Inferior parietal cortex (tissue), 1 donor: ENCODE measurements at regions not wholly inside any gene's neighbourhood (a gene's known extent, or its start where the extent isn't known, plus 50 kb on each side); places are given as distances from the start of the nearest gene placed in this dataset.
A peak's percentile ranks its signal among the peaks of the same experiment; 100 is the strongest.

Experiments
- DNase-seq: peaks from one replicate; pipeline ENCODE4 v3.0.0-alpha.2; 2016; ENCODE audit errors: extremely low spot score

DNA sequence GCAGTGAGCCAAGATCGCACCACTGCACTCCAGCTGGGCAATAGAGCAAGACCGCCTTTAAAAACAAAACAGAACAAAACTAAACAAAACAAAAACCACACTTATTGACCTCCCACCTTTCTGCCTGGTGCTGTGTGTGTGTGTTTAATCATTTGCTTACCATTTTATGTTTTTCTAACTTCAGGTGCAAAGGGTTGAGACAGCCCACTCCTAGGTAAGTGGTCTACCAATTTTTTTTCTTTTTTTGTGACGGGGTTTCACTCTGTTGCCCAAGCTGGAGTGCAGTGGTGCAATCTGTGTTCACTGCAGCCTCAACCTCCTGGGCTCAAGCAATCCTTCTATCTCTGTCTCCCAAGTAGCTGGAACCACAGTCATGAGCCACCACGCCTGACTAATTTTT, 65.8 kb downstream of the SALL1 start:
- no peak for DNase-seq

DNA sequence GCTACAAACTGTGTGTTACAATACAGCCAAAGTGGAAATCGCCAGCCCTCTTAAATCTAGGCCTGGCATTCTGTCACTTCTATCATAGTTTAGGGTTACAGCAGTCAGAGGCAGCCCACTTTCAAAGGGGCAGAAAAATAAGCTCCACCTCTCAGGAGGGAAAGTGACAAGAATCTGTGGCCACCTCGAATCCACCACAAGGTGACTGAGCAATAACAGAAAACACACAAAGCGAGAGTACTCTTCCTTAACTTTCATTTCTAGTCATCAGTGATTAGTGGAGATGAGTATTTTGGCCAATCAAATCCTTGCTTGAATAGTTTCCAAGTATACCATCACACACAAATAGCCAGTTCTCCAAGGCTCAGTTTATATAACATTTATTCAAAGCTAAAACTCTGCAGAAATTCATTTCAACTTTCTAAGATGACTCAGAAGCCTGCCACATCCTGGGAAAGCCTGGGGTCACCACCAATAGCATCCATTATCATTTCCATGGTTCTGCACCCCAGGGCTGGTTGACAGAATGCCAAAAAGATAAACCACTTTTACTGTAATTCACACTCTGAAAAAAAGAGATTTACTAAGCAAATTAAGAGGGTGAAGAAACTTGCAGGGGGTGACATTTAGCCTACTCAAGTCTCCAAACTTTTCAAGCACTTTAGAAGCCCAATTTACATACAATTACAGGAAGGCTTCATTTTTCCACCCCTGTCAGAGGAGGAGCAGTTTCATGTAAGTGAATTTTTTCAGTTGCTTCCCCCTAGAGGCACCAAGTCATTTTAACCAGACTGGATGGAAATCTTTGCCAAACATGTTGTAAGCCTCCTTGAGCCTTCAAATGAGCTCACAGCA, 66.8 kb downstream of the SALL1 start:
- no peak for DNase-seq

DNA sequence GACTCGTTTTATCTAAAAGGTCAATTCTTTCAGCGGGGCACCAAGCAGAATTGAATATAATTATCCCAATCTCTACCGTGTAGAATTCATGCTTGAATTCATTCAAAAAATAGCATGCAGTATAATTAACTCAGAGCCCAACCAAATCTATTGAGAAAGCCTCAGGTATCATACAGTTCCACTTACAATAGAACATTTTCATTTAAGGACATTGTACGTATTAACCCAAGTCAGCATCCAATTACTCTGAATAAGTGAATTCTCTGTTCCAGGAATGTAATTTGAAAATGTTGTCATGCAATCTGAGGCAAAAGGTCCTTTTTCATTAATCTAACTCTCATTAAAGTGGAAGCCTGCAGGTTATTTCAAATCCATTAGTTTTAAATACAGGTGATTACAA, 78.5 kb downstream of the SALL1 start:
- DNase-seq: no peak

DNA sequence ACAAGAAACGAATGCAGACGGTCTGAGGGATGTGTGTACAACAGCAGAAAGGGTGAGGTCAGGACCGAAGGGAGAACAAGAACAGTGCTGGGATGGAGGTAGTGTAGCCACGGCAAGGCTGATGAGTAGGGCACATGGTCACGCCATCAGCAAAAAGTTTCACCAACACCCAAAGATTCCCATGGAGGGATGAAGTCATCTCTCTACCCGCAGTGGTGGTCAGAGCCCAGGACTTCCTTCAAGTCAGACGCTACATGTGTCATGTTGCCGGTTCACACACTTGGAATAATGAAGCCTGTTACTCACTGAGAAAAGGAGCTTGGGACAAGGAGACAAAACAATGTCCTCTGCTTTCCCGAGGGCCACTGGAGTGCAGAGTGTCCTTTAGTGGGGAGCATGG, 79.7 kb downstream of the SALL1 start:
- no peak for DNase-seq

DNA sequence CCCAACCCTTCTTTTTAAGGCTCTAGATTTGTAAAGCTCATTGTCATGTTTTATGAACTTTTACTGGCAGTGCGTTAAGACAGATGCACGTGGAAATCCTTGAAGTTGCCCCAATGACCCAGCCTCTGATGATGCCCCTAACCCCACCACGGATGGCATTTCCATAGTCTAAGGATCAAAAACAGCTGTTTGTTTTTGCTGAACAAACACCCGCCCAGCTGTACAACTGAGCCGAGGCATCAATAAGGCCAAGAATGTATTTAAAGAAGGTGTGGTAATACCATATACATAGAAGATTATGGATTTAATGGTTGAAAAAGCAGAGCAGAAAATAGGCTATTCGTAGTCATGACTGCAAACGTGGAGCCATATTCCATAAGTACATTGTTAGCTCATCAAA, 83.7 kb downstream of the SALL1 start:
- no peak for DNase-seq

DNA sequence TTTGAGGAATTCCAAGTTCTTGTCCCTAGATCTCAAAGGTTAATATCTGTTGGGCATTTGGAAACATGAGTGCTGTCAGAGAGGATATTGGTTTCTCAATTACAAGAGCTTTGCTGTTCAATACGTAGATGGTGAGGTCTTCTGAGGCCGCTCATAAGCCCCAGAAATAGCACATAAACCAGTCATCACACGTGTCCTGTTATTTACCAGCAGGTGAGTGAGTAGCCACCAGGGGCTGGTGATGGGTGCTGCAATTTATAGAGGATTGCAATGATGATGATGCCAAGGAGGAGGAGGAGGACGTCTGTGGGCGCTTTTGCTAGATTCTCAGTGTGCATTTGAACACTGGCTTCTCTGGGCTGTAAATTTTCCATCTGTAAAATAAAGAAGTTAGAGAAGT, 89.0 kb downstream of the SALL1 start:
- DNase-seq: no peak

DNA sequence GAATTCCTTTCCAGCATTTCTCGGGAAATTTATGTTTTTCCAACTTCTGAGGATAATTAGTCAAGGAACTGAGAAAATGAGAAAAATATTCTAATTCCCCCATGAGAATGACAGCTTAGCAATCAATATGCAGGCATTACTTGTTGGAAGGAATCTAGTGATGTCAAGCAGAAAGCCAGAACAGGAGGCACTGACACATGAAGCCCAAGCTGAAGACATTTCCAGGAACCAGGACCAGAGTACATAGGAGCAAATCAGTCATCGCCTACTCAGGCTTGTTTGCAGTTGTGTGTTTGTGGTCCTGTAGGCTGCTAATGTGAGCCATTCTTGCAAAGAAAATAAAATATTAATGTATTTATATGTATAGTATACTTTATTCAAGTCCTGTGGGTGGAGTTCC, 89.7 kb downstream of the SALL1 start:
- DNase-seq: no peak

DNA sequence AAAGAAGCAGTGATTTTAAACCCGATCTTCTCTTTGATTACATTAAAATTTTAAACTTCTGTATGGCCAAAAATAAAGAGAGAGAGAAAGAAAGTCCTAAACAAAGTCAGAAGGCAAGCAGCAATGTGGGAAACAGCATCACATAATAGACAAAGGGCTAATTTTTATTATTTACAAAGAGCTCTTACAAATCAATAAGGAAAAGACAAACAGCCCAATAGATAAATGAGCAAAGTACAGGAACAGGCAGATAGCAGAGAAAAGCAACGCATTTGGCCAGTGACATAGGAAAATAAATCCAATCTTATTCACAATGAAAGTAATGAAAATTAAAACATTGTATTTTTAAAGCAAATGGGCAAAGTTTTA, 93.1 kb downstream of the SALL1 start:
- DNase-seq: peak; percentile 35

DNA sequence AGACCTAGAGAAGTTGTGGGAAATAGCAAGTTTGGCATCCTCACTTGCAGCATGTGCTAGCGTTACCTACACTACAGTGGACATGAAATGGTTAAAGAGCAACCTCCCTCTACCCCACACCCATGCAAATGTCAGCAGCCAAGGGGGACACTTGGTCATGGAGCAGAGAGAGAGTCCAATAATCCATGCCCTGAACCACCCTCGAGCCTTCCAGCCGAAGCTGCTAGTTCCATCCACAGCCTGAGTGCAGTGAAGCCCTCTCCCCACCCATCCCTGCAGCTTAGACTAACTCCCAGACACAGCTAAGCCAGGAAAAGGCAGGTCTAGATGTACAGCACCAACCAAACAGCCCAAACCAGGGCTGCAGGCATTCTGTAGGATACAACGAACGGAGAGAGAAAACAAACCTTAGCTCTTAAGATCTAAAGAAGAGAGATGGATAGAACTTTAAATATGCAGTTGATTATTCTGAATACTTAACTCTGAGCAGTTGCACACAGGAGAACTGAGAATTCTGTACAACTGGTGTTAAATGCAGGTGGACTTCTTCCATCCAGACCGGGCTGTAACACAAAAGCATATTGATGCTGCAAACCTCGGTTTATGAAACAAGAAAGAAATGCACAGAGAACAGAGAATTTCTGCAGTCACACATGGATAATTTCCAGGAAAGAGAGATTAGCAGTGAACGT, 93.8 kb downstream of the SALL1 start:
- peak; percentile 35 for DNase-seq

DNA sequence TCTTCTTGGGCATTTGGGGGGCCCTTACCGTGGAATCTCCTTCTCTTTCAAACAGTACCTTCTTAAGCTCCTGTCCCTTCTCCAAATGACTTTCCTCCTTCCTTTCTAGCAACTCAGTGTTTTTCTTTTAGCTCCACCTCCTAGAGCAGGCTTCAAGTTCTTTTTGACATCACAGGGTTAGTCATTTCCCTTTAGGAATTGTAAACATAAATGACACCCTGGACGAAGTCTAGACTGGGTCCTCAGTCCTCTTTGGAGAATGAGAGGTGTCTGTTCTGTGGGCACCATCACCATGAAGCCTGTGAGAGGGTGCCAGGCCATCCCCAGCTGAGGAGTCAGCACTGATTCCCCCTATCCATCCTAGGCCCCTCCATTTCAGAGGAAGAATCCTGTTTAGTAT, 94.7 kb downstream of the SALL1 start:
- no peak for DNase-seq

DNA sequence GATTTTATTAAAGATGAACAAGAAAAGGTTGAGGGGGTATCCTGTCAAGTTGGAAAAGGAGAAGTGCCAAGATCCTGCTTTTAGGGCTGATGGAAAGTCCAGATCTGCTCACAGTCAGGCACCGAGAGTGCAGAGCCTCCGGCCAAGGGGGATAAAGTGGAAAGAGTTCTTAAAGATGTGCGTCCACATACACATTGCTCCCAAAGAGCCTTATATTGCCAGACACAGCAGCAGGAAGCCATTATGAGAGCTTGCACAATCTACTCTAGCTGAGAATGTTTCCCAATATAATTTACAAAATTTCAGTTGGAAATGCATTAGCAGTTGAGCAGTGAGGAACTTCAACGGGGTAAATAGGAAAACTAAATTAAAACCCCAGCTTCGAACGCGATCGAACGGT, 95.6 kb downstream of the SALL1 start:
- DNase-seq: no peak

DNA sequence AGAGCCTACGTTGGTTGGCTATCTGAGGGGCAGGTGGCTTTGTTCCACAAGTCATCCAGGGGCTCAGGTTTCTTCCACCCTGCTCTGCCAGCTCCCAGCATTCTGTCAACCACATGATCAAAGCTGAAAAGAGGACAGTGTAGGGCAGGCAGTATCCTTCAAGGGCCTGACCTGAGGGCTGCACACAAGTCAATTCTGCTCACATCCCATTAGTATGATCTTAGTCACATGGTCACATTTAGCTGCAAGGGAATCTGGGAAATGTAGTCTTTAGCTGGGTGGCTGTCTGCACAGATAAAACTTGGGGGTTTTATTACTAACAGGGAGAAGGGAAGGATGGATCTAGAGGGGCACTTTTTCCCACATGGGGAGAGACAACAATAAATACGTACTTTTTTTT, 97.3 kb downstream of the SALL1 start:
- DNase-seq: no peak

DNA sequence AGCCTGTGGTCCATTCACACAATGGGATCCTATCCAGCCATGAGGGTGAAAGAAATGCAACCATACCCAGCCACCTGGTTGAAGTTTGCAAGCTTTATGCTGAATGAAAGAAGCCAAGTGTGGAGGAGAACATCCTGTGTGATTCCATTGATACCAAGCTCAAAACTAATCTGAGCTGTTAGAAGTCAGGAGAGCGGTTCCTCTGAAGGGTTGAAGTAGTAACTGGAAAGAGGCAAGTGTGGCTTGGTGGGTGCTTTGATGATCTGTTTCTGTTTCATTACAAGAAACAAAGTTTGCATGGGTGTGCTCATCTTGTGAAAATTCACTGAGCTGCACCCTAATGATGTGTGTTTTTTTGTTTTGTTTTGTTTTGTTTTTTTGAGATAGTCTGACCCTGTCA, 99.4 kb downstream of the SALL1 start:
- no peak for DNase-seq

DNA sequence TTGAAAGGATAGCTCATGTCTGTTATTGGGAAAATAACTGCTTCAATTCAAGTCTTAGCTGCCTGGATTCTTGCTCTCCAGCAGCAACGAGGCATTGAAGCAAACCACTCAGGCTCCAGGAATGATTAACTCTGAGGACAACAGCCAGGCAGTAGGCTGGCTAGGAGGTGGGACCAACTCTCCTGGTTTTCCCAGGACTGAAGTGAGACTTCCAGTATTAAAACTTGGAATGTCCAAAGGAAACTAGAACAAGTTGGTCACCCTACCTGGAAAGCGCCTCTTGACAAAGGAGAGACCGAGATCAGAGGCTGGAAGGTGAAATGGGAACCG, 100.7 kb downstream of the SALL1 start:
- no peak for DNase-seq

DNA sequence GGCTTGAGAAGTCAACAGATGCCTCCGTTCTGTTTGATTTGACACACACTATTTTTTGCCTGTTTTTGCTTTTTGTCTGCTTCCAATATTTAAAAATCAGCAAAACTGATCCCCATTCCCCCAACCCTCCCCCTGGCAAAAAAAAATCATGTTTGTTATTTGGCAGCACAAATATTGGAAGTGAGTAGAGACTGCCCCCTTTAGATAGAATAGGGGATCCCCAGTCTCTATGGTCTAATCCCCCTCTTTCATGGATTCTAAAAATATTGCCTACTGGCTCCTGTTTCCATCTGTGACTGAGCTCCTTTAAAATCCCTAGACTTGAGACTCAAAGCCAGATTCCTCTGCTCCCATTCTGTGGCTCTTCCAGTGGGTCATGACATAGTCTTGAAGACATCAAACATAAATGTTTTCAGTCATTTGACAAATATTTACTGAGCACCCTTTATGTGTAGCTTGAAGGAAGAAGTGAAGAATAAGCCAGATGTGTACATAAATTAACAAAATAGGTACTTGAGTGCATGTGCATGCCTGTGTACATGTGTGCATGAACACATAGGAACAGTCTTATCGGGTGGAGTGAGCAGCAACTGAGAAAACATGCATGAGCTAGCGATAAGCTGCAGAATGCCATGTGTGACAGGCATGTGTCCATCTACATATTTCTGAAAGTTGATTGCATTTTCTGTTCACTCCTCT, 101.2 kb downstream of the SALL1 start:
- DNase-seq: no peak

DNA sequence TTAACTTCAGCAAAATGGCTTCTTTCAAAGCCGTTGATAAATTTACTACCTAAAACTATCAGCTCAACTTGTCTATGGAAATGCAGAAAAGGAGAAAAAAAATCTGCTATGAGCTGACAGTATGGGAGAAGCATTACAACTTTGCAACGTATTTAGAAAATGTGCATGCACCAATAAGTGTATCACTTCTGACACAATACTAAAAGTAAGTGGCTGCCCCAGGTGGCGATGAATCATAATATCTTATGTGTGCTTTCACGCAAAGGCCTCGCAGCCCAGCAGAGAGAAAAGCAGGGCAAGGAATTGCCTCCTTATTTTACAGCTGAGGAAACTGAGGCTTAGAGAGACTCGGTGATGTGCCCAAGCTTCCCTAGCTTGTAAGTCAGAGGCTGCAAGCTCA, 101.8 kb downstream of the SALL1 start:
- no peak for DNase-seq

DNA sequence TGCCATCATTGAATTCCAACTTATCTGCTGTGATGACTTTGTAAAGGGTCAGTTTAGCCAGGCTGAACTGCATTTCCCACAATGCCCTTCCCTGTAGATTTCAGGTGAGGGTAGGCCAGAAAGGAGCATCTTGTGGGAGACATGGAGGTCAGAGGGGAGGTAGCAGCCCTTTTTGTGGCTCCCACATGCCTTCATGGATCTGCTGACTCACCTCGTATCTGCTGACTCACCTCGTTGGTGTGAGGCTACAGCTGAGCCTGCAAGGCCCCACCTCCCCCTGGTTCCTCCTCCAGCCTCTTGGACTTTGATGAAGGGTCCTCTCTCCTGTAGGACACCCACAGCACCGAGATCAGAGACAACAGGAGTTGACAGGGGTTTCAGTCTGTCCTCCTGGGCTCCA, 102.5 kb downstream of the SALL1 start:
- no peak for DNase-seq

DNA sequence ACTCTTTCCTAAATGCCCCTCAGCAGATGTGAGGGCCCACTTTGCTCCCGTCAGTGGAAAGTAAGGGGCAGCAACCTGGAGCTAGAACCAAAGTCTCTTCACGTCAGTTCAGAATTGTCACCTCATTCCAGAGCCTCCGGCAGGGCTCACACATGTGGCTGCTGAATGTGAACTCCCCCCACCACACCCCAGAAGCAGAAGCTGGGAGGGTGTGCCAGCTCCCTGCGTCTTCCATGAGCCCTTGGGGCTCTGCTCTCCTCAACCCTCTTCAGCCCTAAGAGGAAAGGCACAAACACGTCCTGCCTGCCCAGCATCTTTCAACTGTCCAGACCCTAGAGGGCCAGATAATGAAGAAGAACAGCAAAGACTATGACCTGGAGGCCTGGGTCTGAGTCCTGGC, 105.3 kb downstream of the SALL1 start:
- DNase-seq: no peak

DNA sequence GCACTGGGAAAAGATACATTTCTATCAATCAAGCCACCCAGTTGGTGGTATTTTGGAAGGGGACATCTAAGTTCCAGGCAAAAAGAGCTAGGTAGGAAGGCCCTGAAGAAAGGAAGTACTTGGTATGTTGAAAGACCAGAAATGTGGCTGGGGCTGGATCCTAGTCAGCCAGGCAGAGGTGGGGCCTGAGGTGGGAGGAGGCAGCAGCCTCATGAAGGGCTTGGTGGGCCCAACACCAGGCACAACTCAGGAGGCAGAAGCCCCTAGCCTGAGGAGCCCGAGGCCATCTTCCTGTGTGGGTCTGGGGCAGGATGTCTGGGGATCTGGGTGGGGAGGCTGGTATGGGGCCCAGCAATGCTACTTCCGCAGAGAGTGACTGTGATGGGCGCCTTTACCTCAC, 105.9 kb downstream of the SALL1 start:
- no peak for DNase-seq

DNA sequence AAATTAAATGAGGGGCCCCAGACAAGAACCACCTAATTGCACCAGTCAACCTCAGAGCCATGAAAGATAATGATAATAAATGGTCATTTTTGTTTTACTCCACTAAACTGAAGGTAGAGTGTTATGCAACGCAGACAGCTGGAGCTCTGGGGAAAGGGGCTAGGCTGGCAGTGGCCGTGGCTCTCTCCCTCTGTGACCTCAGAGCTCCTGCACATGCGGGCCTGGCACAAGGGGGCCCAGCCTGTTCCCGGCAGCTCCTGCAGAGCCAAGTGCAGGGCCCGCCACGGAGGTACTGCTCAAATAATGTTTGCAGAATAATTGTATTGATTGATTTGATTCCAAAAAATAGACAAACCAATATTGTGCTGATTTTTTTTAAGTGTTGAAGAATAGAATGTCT, 109.5 kb downstream of the SALL1 start:
- no peak for DNase-seq

DNA sequence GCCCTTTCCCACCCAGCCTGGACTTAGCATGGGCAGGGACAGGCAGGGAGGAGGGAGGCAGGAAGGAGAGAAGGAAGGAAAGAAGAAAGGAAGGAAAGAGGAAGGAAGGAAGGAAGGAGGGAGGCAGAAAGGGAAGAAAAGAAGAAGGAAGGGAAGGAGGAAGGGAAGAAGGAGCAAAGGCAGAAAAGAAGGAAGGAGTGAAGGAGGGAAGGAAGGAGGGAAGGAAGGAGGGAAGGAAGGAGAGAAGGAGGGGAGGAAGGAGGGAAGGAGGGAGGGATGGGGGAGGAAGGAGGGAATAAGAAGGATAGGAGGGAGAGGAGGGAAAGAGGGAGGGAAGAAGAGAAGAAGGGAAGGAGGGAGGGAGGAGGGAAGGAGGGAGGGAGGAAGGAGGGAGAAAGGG, 110.4 kb downstream of the SALL1 start:
- no peak for DNase-seq

DNA sequence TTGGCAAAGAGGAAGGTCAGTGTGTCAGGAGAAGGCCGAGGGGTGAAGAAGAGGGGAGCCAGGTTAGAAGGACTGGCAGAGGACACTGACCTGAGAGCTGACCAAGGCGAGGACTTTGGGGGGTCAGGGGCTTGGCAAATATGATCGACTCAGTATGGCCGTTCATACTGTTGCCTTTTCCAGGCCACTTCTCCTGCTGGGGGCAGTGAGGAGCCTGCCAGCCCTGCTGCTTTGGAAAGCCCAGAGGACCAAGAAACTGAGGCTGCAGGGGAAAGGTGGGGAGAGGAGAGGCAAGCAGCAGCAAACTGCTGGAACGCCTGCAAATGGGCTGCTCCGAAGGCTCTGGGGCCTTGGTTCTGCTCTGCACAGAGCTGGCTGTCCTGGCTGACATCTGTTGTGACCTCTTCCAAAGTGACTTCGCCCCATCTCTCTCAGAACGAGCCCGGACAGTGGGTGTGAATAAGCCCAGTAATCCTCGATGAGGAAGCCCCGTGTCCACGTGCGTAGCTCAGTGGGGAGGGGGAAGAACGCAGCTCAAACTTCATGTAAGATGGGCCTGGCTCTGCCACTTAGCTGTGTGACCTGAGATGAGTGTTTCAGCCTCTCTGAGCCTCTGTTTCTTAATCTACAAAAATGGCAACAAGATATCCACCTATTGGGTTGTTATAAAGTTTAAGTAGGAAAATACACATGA, 111.3 kb downstream of the SALL1 start:
- no peak for DNase-seq

DNA sequence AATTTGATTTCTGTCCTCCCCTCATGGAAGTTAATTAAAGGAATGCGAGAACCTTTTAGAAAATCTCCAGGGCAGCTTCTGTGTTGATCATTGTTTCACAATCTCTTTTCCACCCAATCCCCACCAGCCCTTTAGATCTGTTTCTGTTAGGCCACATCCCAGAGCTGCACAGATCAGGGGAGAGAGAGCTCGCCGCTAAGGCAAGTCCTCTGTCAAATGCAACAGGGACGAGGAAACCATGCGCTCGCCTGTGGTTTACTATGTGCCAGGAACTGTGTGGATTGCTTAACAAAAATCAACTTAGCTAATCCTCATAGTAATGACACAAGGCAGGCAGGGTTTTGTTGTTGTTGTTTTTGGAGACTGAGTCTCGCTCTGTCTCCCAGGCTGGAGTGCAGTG, 115.4 kb downstream of the SALL1 start:
- DNase-seq: no peak
